H1 (cell line): ENCODE measurements at regions not wholly inside any gene's neighbourhood (a gene's known extent, or its start where the extent isn't known, plus 50 kb on each side); places are given as distances from the start of the nearest gene placed in this dataset.

ENCODE experiments used
- CTCF ChIA-PET: fragments of 300-600 bp; sonication (Branson Sonifier 250); formaldehyde crosslinking; loops from one replicate; lab custom pipeline; 2021; ENCODE audit not compliant: partially characterized antibody; lab: Charles Lee
- POLR2A ChIA-PET: fragments of 300-600 bp; sonication (Branson Sonifier 250); formaldehyde crosslinking; loops from one replicate; lab custom pipeline; 2021; ENCODE audit warnings: inconsistent platforms; ENCODE audit not compliant: partially characterized antibody; lab: Charles Lee
- DNase-seq, 2 experiments: peaks; one replicate each; pipeline versions ENCODE4 v3.0.0 to v3.0.0-alpha.2; 2010 to 2022; ENCODE audit warnings: low spot score in 2 of 2, low read depth in 1 of 2, mixed read lengths in 1 of 2
- FAIRE-seq: peaks from 2 replicates; lab custom pipeline; 2011; peaks lifted over from hg19 to GRCh38; lab: Jason Lieb, UNC
- H2AFZ ChIP-seq: 2 replicates; pipeline ENCODE4 v1.8.1; 2012; ENCODE audit warnings: low read length, inconsistent platforms
- H2AK5ac ChIP-seq: 2 replicates; pipeline ENCODE4 v1.6.1; 2013; ENCODE audit warnings: low read depth, low read length
- H2BK120ac ChIP-seq: replicated peaks from 2 replicates; pipeline ENCODE3; 2013; ENCODE audit warnings: low read depth, low read length, inconsistent platforms
- H2BK12ac ChIP-seq: 2 replicates; pipeline ENCODE4 v1.6.1; 2013; ENCODE audit warnings: low read depth, low read length
- H2BK15ac ChIP-seq: 2 replicates; pipeline ENCODE4 v1.6.1; 2013; ENCODE audit warnings: low read length
- H2BK20ac ChIP-seq: 2 replicates; pipeline ENCODE4 v1.6.1; 2013; ENCODE audit warnings: low read length
- H2BK5ac ChIP-seq: 2 replicates; pipeline ENCODE4 v1.6.1; 2013; ENCODE audit warnings: low read depth, low read length
- H3K14ac ChIP-seq: 2 replicates; pipeline ENCODE4 v1.6.1; 2013; ENCODE audit warnings: inconsistent platforms; ENCODE audit not compliant: insufficient read length
- H3K18ac ChIP-seq: 2 replicates; pipeline ENCODE4 v1.6.1; 2013; ENCODE audit warnings: low read length; ENCODE audit errors: extremely low read depth
- H3K23ac ChIP-seq: 2 replicates; pipeline ENCODE4 v1.6.1; 2013; ENCODE audit warnings: inconsistent platforms; ENCODE audit not compliant: insufficient read length
- H3K23me2 ChIP-seq: 2 replicates; pipeline ENCODE4 v1.6.1; 2013; ENCODE audit warnings: low read depth, low read length
- H3K27ac ChIP-seq: 2 replicates; pipeline ENCODE4 v1.6.1; 2011; ENCODE audit warnings: low read depth, low read length, inconsistent platforms
- H3K27me3 ChIP-seq, 4 experiments: replicated peaks in 1 of 4; 1 replicate in 1 of 4; 2 replicates in 3 of 4; pipeline versions ENCODE4 v1.6.1 to v1.8.1; 2011 to 2013; ENCODE audit warnings: low read length in 3 of 4, mild to moderate bottlenecking in 3 of 4, inconsistent platforms in 2 of 4, mixed read lengths in 2 of 4, moderate library complexity in 1 of 4; ENCODE audit not compliant: control insufficient read depth in 3 of 4, insufficient read depth in 3 of 4; ENCODE audit errors: extremely low read depth in 1 of 4
- H3K36me3 ChIP-seq, 4 experiments: 2 replicates each; pipeline versions ENCODE4 v1.6.1 to v1.8.1; 2011 to 2013; ENCODE audit warnings: mild to moderate bottlenecking in 4 of 4, low read length in 3 of 4, moderate library complexity in 2 of 4, control low read depth in 1 of 4, inconsistent platforms in 1 of 4; ENCODE audit not compliant: insufficient read depth in 4 of 4, control insufficient read depth in 2 of 4
- H3K4ac ChIP-seq: replicated peaks from 2 replicates; pipeline ENCODE3; 2013; ENCODE audit warnings: low read length, low read depth, mixed read lengths, inconsistent platforms; ENCODE audit not compliant: insufficient read length
- H3K4me1 ChIP-seq, 4 experiments: replicated peaks in 1 of 4; 1 replicate in 1 of 4; 2 replicates in 3 of 4; pipeline versions ENCODE4 v1.6.1 to v1.8.1; 2011 to 2013; ENCODE audit warnings: low read length in 3 of 4, inconsistent platforms in 2 of 4, mixed read lengths in 1 of 4; ENCODE audit not compliant: insufficient read depth in 4 of 4, control insufficient read depth in 3 of 4
- H3K4me2 ChIP-seq, 2 experiments: 2 replicates each; pipeline versions ENCODE4 v1.6.1 to v1.8.1; 2011 to 2013; ENCODE audit warnings: low read depth in 2 of 2, low read length in 2 of 2, control low read depth in 1 of 2, inconsistent platforms in 1 of 2, mild to moderate bottlenecking in 1 of 2; ENCODE audit not compliant: insufficient read depth in 1 of 2
- H3K4me3 ChIP-seq, 4 experiments: fragments of 200-600, 300-600 bp in 1 of 4; sonication (generic), shearing (Covaris generic), sonication (Bioruptor Twin) in 1 of 4; 2 replicates each; pipeline versions ENCODE4 v1.5.1 to v1.8.1; 2011 to 2016; ENCODE audit warnings: low read length in 4 of 4, low read depth in 3 of 4, control low read depth in 2 of 4, inconsistent platforms in 2 of 4, mild to moderate bottlenecking in 2 of 4, mixed read lengths in 1 of 4, moderate library complexity in 1 of 4; ENCODE audit not compliant: insufficient read depth in 2 of 4; ENCODE audit errors: extremely low read depth in 1 of 4
- H3K56ac ChIP-seq: replicated peaks from 2 replicates; pipeline ENCODE3; 2013; ENCODE audit warnings: low read depth, mild to moderate bottlenecking, mixed read lengths, low read length, inconsistent platforms; ENCODE audit not compliant: insufficient read length
- H3K79me1 ChIP-seq: 2 replicates; pipeline ENCODE4 v1.6.1; 2013; ENCODE audit warnings: low read depth, low read length, control low read depth
- H3K79me2 ChIP-seq, 2 experiments: 2 replicates each; pipeline versions ENCODE4 v1.6.1 to v1.8.1; 2012 to 2013; ENCODE audit warnings: low read length in 2 of 2, mild to moderate bottlenecking in 2 of 2, inconsistent platforms in 1 of 2; ENCODE audit not compliant: insufficient read depth in 2 of 2, control insufficient read depth in 1 of 2
- H3K9ac ChIP-seq, 4 experiments: replicated peaks in 1 of 4; 1 replicate in 1 of 4; 2 replicates in 3 of 4; pipeline versions ENCODE4 v1.6.1 to v1.8.1; 2011 to 2013; ENCODE audit warnings: low read depth in 3 of 4, low read length in 3 of 4, control low read depth in 2 of 4, mild to moderate bottlenecking in 2 of 4, moderate library complexity in 2 of 4, inconsistent platforms in 1 of 4; ENCODE audit errors: extremely low read depth in 1 of 4
- H3K9me3 ChIP-seq, 2 experiments: 2 replicates each; pipeline versions ENCODE4 v1.6.1 to v1.8.1; 2012 to 2013; ENCODE audit warnings: mild to moderate bottlenecking in 2 of 2, moderate library complexity in 2 of 2, control low read depth in 1 of 2, inconsistent platforms in 1 of 2, low read depth in 1 of 2, low read length in 1 of 2, mixed read lengths in 1 of 2; ENCODE audit not compliant: insufficient read depth in 2 of 2
- H4K20me1 ChIP-seq, 2 experiments: replicated peaks in 1 of 2; 2 replicates each; pipeline versions ENCODE3 to v1.8.1; 2011 to 2013; ENCODE audit warnings: inconsistent platforms in 2 of 2, low read length in 2 of 2, mild to moderate bottlenecking in 1 of 2; ENCODE audit not compliant: insufficient read depth in 2 of 2, control insufficient read depth in 1 of 2
- H4K5ac ChIP-seq: 2 replicates; pipeline ENCODE4 v1.6.1; 2013; ENCODE audit warnings: low read length, low read depth, mixed read lengths, inconsistent platforms; ENCODE audit not compliant: insufficient read length
- H4K8ac ChIP-seq: 2 replicates; pipeline ENCODE4 v1.8.0; 2013; ENCODE audit warnings: mild to moderate bottlenecking, moderate library complexity, low read length, inconsistent platforms; ENCODE audit not compliant: insufficient read depth; ENCODE audit errors: extremely low read depth
- H4K91ac ChIP-seq: replicated peaks from 2 replicates; pipeline ENCODE3; 2013; ENCODE audit warnings: low read length, mixed read lengths, inconsistent platforms; ENCODE audit not compliant: insufficient read length
- CBX8 ChIP-seq: fragments of 300-800, 300-1000 bp; sonication (generic); IDR thresholded peaks from 2 replicates; pipeline ENCODE4 v1.7.1; 2016; ENCODE audit warnings: low read depth, low read length, borderline replicate concordance
- JUND ChIP-seq: IDR thresholded peaks from 2 replicates; pipeline ENCODE4 v1.6.1; 2011; ENCODE audit warnings: mild to moderate bottlenecking, improper control_type of control experiment, low read length
- KDM4A ChIP-seq: IDR thresholded peaks from one replicate; pipeline ENCODE4 v1.7.1; 2012; ENCODE audit warnings: low read depth, mild to moderate bottlenecking, moderate library complexity, low read length, inconsistent platforms; ENCODE audit not compliant: severe bottlenecking
- SIN3A ChIP-seq, 2 experiments: IDR thresholded peaks in 1 of 2; conservative IDR thresholded peaks in 1 of 2; 2 replicates each; pipeline ENCODE4 v1.6.1; 2011 to 2012; ENCODE audit warnings: low read length in 2 of 2, improper control_type of control experiment in 1 of 2, low read depth in 1 of 2, mild to moderate bottlenecking in 1 of 2
- SIRT6 ChIP-seq: IDR thresholded peaks from one replicate; pipeline ENCODE4 v1.7.1; 2012; ENCODE audit warnings: low read length, inconsistent platforms
- SIX5 ChIP-seq: IDR thresholded peaks from 2 replicates; pipeline ENCODE4 v1.6.1; 2011; ENCODE audit warnings: mild to moderate bottlenecking, low read depth, low read length
- WGBS, 2 experiments: shearing (Covaris generic) in 1 of 2; methylation state at CpG; one replicate each; pipeline versions ENCODE4 v1.1.6 to v1.1.7; 2013 to 2015; ENCODE audit warnings: low lambda C conversion rate in 2 of 2, mixed read lengths in 2 of 2, inconsistent platforms in 1 of 2, low coverage in 1 of 2, missing lambda C conversion rate in 1 of 2; ENCODE audit not compliant: insufficient replicate concordance in 2 of 2, insufficient coverage in 1 of 2, insufficient read length in 1 of 2; ENCODE audit errors: extremely low coverage in 1 of 2, missing lambda C conversion rate in 1 of 2; 5-methylcytosine and 5-hydroxymethylcytosine counted together

DNA sequence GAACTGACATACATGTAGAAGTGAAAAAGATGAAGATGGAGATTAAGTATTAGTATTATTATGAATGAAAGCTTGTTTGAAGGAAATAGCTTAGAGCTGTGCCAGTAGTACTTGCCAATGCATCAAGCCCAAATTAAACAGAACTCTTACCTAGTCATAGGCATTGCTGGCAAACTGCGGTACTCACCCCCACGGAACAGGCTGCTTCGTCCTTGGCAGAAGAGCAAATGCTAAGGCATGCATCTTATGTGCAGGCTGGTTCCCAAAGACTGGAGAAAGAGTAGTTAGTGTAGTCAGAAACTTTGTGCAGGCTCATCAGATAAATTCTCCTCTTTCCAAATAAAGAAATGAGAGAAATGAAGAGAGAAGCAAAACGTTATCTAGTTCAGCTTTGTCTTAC, 134.8 kb downstream of the CCDC59 start:
- DNase-seq (no peak), FAIRE-seq (no peak)
- Histone ChIP-seq H3K27me3 (no peaks in the 10 kb centered on the region), H2BK20ac (no peak overlapping the region), H3K18ac (no peak overlapping the region), H4K20me1 (no peaks in the 10 kb centered on the region), H2BK5ac (no peak overlapping the region), H2AFZ (no peak overlapping the region), H3K56ac (no peak overlapping the region), H3K36me3 (no peaks in the 10 kb centered on the region), H2BK120ac (no peak overlapping the region), H3K23ac (no peak overlapping the region), H4K91ac (no peak overlapping the region), H3K79me1 (no peaks in the 10 kb centered on the region), H2AK5ac (no peak overlapping the region), H2BK12ac (no peak overlapping the region), H3K4ac (no peak overlapping the region), H3K14ac (no peak overlapping the region), H3K23me2 (no peaks in the 10 kb centered on the region), H2BK15ac (no peak overlapping the region), H4K5ac (no peak overlapping the region), H3K4me1 (no peaks in the 10 kb centered on the region), H3K79me2 (no peaks in the 10 kb centered on the region), H3K27ac (no peak overlapping the region), H3K9me3 (no peaks in the 10 kb centered on the region), H3K9ac (no peak overlapping the region), H4K8ac (no peak overlapping the region), H3K4me3 (no peak overlapping the region), H3K4me2 (no peak overlapping the region)
- POLR2A ChIA-PET = no interaction called here
- CTCF ChIA-PET = no interaction called here
- TF ChIP-seq SIN3A (conservative IDR thresholded peaks at IDR 0.05 in 1 of 2, IDR thresholded peaks at IDR 0.05 in 1 of 2; ENCODE audit: low read depth in 1 of 2, low read length in 2 of 2) (no peak), SIX5 (no peak), JUND (no peak), SIRT6 (no peak), CBX8 (no peak), KDM4A (no peak)
- 98% methylated on average over 4 of the region's 4 CpGs; no CpG with 5 or more reads in 1 of the 2 experiments for WGBS, 2 experiments
